Left kidney (tissue), 1 donor: ENCODE measurements at regions not wholly inside any gene's neighbourhood (a gene's known extent, or its start where the extent isn't known, plus 50 kb on each side); places are given as distances from the start of the nearest gene placed in this dataset.
"Not testable (repeated sequence)": the region's sequence is repeated elsewhere in the genome, so short reads cannot be mapped to it uniquely, and the experiment has no call there.

Experiments
- DNase-seq: peaks from one replicate; pipeline ENCODE4 v3.0.0-alpha.2; 2013

- no peak for DNase-seq
Observed at GRCh38 chr15:70524470-70524869, 238.9 kb downstream of the UACA start.

DNA sequence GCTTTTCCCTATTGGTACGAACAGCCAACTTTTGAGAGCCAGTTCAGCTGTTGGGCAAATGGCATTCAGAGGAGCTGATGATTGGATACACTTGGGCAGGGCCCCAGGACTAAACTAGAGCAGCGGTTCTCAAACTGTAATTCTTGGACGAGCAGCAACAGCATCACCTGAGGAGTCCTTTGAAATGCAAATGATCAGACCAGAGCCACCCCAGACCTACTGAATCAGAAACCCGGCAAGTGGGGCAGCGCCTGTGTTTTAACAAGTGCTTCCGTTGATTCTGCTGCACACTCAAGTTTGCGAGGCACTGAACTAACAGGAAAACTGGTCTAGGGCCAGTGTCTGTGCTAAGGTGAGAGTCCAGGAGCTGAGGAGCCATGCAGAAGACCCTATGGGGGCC, 239.7 kb downstream of the UACA start:
- no peak for DNase-seq

- no peak for DNase-seq
Observed at GRCh38 chr15:70523192-70523591, 240.2 kb downstream of the UACA start.

DNA sequence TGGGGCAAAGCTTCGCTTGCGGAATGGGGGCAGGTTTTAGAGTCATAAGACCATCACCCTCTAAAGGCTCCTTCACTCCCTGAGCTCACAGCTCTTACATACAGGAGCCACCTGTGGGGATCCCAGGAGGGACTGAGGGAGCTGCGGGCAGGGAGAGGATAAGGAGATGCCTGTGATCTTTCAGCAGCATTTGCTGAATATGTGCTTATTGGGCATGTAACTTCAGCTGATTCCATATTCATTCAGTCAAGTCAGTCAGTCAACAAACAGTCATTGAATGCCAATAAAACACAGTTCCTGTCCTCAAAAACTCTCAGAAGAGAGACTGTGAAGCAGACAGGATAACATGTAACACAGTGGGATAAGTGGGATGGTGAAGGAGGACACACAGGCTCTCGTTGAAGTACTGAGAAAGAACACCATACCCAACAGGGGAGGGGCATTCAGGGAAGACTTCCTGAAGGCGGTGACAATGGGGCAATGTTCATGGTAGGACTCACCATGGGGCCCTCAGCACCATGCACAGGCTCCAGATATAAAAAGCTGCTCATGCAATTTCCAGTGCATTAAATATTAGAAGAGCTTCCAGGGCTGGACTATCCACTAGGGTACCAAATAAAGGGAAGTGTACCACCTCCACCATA, 240.9 kb downstream of the UACA start:
- DNase-seq, result no peak

DNA sequence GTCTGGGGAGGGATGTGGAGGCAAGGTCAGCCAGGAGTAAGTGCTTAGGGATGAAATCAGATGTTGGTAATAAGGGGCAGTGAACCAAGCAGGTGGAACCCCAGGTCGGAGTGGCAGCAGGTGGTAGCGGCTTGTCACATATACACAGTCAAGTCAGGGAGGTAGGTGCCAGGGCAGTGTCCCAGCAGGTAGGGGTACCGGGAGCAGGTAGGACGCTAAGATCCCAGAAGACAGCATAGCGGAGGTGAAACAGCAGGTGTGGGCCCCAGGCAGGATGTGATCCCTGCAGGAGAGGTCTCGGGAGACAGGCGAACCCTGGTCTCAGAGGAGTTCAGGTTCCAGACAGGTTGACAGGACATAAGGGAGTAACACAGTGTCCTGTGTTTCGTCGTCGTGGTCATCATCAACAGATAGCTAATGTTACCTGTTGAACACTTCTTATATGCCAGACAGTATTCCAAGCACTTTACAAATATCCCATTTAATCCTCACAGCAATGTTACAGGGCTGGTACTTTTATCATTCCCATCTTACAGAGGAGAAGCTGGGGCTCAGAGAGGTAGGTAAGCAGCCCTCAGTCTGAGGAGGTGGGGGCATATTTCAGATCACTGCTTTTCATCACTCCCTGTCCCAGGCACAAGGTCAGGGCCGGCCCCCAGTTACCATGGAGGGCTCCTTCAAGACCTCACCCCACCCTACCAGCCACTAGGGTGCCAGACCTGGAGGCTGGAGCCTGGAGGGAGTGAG, 241.6 kb downstream of the UACA start:
- no peak for DNase-seq

- DNase-seq, result no peak
Observed at GRCh38 chr15:70519616-70520015, 243.7 kb downstream of the UACA start.

- DNase-seq, result no peak
Observed at GRCh38 chr15:70519004-70519365, 244.4 kb downstream of the UACA start.

DNA sequence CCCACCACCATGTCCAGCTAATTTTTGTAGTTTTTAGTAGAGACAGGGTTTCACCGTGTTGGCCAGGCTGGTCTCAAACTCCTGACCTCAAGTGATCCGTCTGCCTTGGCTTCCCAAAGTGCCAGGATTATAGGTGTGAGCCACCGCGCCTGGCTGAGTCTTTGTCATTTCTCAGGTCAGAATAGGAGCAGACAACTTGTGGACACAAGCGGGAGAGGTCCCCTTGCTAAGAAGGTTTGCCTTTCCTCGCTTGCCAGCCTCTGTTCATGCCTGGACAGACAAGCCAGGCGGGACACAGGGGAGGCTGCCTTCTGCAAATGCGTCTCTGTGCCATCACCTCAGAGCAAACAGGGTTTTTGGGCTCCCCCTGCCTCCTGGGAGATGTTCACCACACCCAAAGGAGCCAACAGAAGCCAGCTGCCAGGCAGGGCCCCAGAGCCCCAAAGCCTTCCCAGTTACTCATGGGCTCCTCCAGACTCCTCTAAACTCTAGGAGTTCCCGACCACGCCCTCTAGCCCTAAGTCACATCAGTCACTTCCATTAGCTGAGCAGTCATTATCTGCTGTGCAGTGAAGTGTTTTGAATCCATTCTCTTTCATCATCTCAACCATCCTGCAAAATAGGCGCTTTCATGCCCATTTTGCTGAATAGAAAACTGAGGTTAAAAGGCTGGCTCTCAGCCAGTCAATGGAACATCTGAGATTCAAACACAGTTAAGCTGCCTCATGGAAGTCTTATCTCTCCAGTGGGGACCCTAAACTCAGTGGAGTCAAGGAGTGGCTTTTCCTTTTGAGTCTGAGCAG, 245.0 kb downstream of the UACA start:
- no peak for DNase-seq

DNA sequence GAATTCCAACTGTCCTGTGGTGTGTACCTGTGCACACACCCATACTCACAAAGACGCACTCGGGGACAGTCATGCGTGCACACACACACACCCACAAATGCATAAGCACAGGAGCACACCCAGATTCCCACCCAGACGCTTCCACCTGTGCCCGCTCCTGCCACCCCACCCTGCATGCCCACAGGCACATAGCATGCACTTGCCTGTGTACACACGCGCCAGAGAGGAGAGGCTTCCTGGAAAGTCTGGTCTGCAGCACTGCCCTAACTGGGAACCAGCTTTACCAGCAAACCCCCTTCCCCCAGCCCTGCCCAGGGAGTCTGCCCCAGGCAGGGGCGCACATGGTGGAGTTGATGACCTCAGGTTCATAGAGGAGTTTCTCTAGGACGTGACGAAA, 246.2 kb downstream of the UACA start:
- no peak for DNase-seq

DNA sequence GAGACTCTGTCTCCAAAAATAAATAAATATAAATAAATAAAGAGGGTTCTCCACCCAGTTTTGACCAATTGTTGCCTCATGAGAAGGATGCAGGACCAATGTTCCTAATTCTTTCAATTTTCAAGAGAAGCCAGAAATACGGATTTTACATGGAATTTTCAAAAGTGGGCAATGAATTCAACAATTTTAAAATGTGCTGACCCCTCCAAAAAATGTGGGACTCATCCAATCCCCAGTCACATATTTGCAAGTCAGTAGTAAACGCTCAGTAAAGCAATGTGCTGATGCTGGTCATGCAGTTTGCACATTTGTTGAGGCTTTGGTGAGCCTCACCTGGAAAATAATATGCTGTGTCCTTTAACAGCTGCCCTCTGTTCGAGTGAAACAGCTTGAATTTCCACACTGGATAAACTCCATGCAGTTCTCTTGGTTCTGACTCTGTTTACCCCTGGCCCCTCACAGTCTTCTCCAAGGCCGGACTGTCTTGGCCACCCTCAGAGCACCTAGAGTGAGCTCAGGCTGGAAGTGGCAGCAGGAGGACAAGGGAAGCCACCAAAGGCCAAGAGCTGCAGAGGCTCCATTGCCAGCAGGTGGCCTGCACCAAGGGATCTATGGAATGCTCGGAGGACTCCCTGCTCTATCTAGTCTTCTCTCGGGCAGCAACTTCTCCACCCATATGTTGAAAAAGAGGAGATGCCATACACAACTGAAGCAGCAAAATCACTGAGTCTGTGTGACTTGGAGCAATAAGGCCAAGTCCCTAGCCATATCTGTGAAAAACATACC, 246.8 kb downstream of the UACA start:
- no peak for DNase-seq

- DNase-seq, result no peak
Observed at GRCh38 chr15:70514251-70514650, 249.1 kb downstream of the UACA start.

DNA sequence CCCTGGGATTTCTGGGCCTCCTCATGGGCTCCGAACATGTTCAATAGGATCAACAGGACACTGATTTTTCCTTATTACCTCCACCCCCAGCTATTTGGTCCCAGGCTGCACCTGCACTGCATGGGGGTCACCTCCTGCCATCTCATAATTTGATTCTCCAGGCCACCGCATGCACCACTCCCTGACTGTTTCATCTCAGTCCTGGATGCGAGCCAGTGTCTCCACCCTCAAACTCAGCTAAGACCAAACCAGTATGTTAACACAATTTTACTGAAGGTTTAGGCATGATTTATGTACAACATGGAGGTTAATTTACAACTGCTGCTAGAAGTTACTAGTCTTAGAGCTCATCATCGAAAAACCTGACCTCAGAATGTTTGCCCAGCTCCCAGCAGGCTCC, 249.5 kb downstream of the UACA start:
- DNase-seq, result no peak

GRCh38 chr15:70512772-70513362, 250.5 kb downstream of the UACA start:
- no peak for DNase-seq

DNA sequence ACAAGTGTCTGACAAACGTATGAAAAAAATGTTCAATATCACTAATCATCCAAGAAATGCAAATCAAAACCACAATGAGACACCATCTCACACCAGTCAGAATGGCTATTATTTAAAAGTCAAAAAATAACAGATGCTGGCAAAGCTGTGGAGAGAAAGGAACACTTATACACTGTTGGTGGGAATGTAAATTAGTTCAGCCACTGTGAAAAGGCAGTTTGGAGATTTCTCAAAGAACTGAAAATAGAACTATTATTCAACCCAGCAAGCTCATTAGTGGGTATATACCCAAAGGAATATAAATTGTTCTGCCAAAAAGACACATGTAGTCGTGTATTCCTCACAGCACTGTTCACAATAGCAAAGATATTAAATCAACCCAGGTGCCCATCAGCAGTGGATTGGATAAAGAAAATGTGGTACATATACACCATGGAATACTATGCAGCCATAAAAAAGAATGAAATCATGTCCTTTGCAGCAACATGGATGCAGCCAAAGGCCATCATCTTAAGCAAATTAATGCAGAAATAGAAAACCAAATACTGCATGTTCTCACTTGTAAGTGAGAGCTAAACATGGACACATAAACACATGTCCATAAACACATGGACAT, 251.3 kb downstream of the UACA start:
- not testable (repeated sequence) for DNase-seq

DNA sequence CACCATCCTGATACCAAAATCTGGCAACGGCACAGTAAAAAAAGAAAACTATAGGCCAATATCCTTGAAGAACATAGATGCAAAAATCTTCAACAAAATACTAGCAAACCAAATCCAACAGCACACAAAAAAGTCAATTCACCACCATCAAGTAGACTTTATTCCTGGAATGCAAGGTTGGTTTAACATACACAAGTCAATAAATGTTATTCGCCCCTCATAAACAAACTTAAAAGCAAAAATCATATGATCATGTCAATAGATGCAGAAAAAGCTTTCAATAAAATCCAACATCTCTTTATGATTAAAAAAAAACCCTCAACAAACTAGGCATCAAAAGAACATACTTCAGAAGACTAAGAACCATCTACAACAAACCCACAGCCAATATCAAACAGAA, 252.9 kb downstream of the UACA start:
- DNase-seq, result no peak

- DNase-seq, result no peak
Observed at GRCh38 chr15:70509731-70510143, 253.6 kb downstream of the UACA start.

- no peak for DNase-seq
Observed at GRCh38 chr15:70509282-70509662, 254.1 kb downstream of the UACA start.

GRCh38 chr15:70508561-70509281, 254.6 kb downstream of the UACA start:
- DNase-seq, result peak; percentile 76

DNA sequence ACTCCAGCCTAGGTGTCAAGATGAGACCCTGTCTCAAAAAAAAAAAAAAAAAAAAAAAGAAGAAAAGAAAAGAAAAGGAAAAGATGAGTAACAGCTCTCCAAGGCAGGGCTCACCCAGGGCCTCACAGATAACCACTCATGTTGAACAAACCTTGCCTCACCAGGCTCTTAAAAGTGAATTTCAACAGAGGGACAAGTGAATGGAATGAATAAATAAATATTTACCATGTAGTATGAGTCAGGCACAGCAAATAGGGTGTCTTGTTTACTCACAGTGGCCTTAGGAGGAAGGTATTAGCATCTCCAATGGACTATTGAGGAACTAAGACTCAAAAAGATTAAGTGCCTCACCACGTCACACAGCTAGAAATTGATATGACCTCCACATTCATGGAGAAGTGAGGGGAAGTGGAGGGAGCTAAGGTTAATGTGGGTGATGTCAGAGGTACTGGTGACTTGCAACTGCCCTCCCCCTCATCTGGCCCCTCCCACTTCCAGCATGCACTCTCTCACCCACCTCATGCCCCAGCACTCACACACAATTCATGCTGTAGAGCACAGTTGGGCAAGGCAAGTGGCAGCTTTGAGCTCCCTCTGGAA, 255.5 kb downstream of the UACA start:
- DNase-seq, result no peak
